SU-DHL-6 (cell line): ENCODE measurements at regions not wholly inside any gene's neighbourhood (a gene's known extent, or its start where the extent isn't known, plus 50 kb on each side); places are given as distances from the start of the nearest gene placed in this dataset.

ENCODE experiments used
- EZH2phosphoT487 ChIP-seq: fragments of 200-600 bp; sonication (generic), shearing (Covaris generic); conservative IDR thresholded peaks from 2 replicates; pipeline ENCODE4 v1.6.1; 2018; ENCODE audit warnings: mild to moderate bottlenecking, antibody characterized with exemption, low read length, moderate library complexity, mixed read lengths
- TF ChIP-seq, protein P1 (sequence below): fragments of 200-600 bp; sonication (generic); IDR thresholded peaks from one replicate; pipeline ENCODE4 v1.5.1; 2017; ENCODE audit warnings: antibody characterized with exemption, mild to moderate bottlenecking, low read length, moderate library complexity; ENCODE audit not compliant: insufficient read depth, poor library complexity, severe bottlenecking

DNA sequence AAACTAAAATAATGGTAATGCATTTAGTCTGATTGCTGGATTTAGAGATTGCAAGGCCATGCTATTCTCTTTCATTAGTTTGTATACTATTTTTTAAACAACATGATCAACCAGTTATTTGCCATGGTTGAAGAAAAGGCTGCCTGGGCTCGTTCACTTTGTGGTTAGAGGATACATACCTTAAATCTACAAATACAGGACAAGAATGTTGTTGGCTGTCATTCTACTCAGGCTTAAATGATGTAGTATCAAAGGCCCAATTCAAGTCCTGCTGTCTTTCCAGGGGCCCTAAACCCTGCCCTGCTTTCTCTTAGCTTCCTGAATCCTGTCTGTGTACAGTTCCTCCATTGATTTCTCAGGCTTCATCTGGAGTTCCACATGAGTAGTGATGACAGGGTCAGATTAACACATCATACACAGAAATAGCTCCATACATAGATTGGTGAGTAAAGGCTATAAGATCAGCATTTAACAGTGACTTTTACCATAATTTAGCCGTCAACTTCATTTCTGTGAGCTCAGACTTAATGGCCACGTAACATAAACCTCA is 114.9 kb upstream of the GPRIN3 start:
- TF ChIP-seq, protein P1, sequence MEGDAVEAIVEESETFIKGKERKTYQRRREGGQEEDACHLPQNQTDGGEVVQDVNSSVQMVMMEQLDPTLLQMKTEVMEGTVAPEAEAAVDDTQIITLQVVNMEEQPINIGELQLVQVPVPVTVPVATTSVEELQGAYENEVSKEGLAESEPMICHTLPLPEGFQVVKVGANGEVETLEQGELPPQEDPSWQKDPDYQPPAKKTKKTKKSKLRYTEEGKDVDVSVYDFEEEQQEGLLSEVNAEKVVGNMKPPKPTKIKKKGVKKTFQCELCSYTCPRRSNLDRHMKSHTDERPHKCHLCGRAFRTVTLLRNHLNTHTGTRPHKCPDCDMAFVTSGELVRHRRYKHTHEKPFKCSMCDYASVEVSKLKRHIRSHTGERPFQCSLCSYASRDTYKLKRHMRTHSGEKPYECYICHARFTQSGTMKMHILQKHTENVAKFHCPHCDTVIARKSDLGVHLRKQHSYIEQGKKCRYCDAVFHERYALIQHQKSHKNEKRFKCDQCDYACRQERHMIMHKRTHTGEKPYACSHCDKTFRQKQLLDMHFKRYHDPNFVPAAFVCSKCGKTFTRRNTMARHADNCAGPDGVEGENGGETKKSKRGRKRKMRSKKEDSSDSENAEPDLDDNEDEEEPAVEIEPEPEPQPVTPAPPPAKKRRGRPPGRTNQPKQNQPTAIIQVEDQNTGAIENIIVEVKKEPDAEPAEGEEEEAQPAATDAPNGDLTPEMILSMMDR, result no peak
- no peak for TF ChIP-seq EZH2phosphoT487
